HEK293 (cell line): ENCODE measurements at regions not wholly inside any gene's neighbourhood (a gene's known extent, or its start where the extent isn't known, plus 50 kb on each side); places are given as distances from the start of the nearest gene placed in this dataset.

Experiments
- CTCF ChIP-seq: fragments of 450-650 bp; formaldehyde crosslinking; IDR thresholded peaks from 2 replicates; pipeline ENCODE4 v1.5.1; 2016; ENCODE audit warnings: missing biosample characterization, missing genetic modification characterization
- ZNF274 ChIP-seq, 2 experiments: fragments of 200-500 bp in 1 of 2; fragments of 450-650 bp in 1 of 2; sonication (Bioruptor generic) in 1 of 2; formaldehyde crosslinking in 1 of 2; IDR thresholded peaks; 2 replicates each; pipeline versions ENCODE4 v1.5.1 to v1.6.1; 2014 to 2016; ENCODE audit warnings: borderline replicate concordance in 1 of 2, inconsistent platforms in 1 of 2, low read length in 1 of 2, missing biosample characterization in 1 of 2, missing genetic modification characterization in 1 of 2
- TF ChIP-seq, protein P1 (sequence below): fragments of 450-650 bp; formaldehyde crosslinking; IDR thresholded peaks from 2 replicates; pipeline ENCODE4 v1.5.1; 2016; ENCODE audit warnings: missing biosample characterization, missing genetic modification characterization, low read depth

GRCh38 chr5:56749842-56750241, 65.5 kb upstream of the MAP3K1 start:
- TF ChIP-seq ZNF274 (IDR thresholded peaks at IDR 0.05; ENCODE audit: low read length): no peak
- no peak for TF ChIP-seq ZNF274 (tag by site-specific recombination; IDR thresholded peaks at IDR 0.05; ENCODE audit: borderline replicate concordance)
- no peak for TF ChIP-seq CTCF (tag by site-specific recombination)
- TF ChIP-seq, protein P1, sequence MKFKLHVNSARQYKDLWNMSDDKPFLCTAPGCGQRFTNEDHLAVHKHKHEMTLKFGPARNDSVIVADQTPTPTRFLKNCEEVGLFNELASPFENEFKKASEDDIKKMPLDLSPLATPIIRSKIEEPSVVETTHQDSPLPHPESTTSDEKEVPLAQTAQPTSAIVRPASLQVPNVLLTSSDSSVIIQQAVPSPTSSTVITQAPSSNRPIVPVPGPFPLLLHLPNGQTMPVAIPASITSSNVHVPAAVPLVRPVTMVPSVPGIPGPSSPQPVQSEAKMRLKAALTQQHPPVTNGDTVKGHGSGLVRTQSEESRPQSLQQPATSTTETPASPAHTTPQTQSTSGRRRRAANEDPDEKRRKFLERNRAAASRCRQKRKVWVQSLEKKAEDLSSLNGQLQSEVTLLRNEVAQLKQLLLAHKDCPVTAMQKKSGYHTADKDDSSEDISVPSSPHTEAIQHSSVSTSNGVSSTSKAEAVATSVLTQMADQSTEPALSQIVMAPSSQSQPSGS (tag by site-specific recombination): no peak
